OCI-LY3 (cell line): ENCODE measurements at regions not wholly inside any gene's neighbourhood (a gene's known extent, or its start where the extent isn't known, plus 50 kb on each side); places are given as distances from the start of the nearest gene placed in this dataset.

Experiments
- H2AFZ ChIP-seq: fragments of 200-600, 300-600 bp; shearing (Covaris generic); 2 replicates; pipeline ENCODE4 v1.6.0; 2014; ENCODE audit warnings: antibody characterized with exemption, low read depth, low read length
- H3K27ac ChIP-seq: fragments of 200-600, 300-600 bp; sonication (generic); 2 replicates; pipeline ENCODE4 v1.5.1; 2014; ENCODE audit warnings: mild to moderate bottlenecking, low read length, moderate library complexity, mixed read lengths
- H3K27me3 ChIP-seq: fragments of 200-600, 300-600 bp; sonication (generic); 2 replicates; pipeline ENCODE4 v1.6.1; 2014; ENCODE audit warnings: low read depth, low read length, mixed read lengths
- H3K36me3 ChIP-seq: fragments of 200-600, 300-600 bp; sonication (generic); replicated peaks from 2 replicates; pipeline ENCODE3; 2014; ENCODE audit warnings: low read depth, low read length, mixed read lengths
- H3K4me1 ChIP-seq: fragments of 300-600, 200-600 bp; sonication (generic); 2 replicates; pipeline ENCODE4 v1.6.1; 2014; ENCODE audit warnings: low read length, mixed read lengths
- H3K4me2 ChIP-seq: fragments of 200-600, 300-600 bp; sonication (generic); 2 replicates; pipeline ENCODE4 v1.6.1; 2014; ENCODE audit warnings: low read length, mixed read lengths
- H3K4me3 ChIP-seq: fragments of 300-600, 200-600 bp; sonication (generic); 2 replicates; pipeline ENCODE4 v1.5.1; 2014; ENCODE audit warnings: antibody characterized with exemption, mild to moderate bottlenecking, low read length, moderate library complexity
- H3K79me2 ChIP-seq: fragments of 300-600, 200-600 bp; shearing (Covaris generic); 2 replicates; pipeline ENCODE4 v1.6.1; 2014; ENCODE audit warnings: mild to moderate bottlenecking, low read length, mixed read lengths
- H3K9ac ChIP-seq: fragments of 300-600, 200-600 bp; shearing (Covaris generic); 2 replicates; pipeline ENCODE4 v1.6.0; 2014; ENCODE audit warnings: mild to moderate bottlenecking, low read length, moderate library complexity
- H3K9me3 ChIP-seq: fragments of 200-600, 300-600 bp; shearing (Covaris generic); 2 replicates; pipeline ENCODE4 v1.6.1; 2014; ENCODE audit warnings: low read length, mixed read lengths; ENCODE audit not compliant: insufficient read depth
- H4K20me1 ChIP-seq: fragments of 200-600, 300-600 bp; sonication (generic); 2 replicates; pipeline ENCODE4 v1.6.1; 2016; ENCODE audit warnings: low read length, mixed read lengths; ENCODE audit not compliant: insufficient read depth
- CTCF ChIP-seq: fragments of 200-600, 300-600 bp; sonication (generic); IDR thresholded peaks from 2 replicates; pipeline ENCODE4 v1.5.1; 2014; ENCODE audit warnings: antibody characterized with exemption, low read length, low read depth
- EZH2phosphoT487 ChIP-seq: fragments of 200-600 bp; shearing (Covaris generic); IDR thresholded peaks from 2 replicates; pipeline ENCODE4 v1.6.1; 2018; ENCODE audit warnings: antibody characterized with exemption, mixed run types, low read depth

GRCh38 chr1:37176269-37176668, 142.0 kb upstream of the GRIK3 start:
- Histone ChIP-seq H2AFZ (no peak overlapping the region), H3K4me2 (no peak overlapping the region), H3K9me3 (no peaks in the 10 kb centered on the region), H3K9ac (no peak overlapping the region), H3K79me2 (no peaks in the 10 kb centered on the region), H4K20me1 (no peaks in the 10 kb centered on the region), H3K36me3 (no peaks in the 10 kb centered on the region), H3K4me3 (no peak overlapping the region), H3K27me3 (peaks cover 3% of the 10 kb centered on the region; the same call in 1 of the 2 replicates), H3K27ac (no peak overlapping the region), H3K4me1 (no peaks in the 10 kb centered on the region)
- TF ChIP-seq EZH2phosphoT487 (no peak), CTCF (no peak)

GRCh38 chr1:37177230-37177864, 143.0 kb upstream of the GRIK3 start:
- no peak overlapping the region for H3K27ac ChIP-seq
- peaks cover under 1% of the 10 kb centered on the region; the same call in 1 of the 2 replicates for H3K27me3 ChIP-seq
- no peaks in the 10 kb centered on the region for H3K79me2 ChIP-seq

DNA sequence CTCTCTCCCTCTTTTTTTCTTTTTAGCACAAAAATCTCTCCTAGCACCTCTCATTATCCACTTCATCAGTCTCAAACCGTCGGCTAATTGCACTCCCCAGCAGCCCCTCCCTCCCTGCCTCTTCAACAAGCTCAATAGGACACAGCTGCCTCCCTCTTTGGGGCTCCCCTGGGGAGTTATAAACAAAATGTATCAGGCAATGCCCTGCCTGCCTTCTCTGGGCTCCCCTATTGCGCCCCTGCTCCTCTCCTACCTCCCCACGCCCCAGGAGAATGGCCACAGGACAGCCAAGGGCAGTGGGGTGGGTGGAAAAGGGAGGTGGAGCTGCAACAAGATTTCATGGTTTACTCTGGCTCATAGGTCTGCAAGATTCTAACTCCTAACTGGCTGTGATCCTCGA, 147.1 kb upstream of the GRIK3 start:
- H3K79me2 ChIP-seq = no peaks in the 10 kb centered on the region
- H3K4me2 ChIP-seq = no peak overlapping the region
- no peak overlapping the region for H2AFZ ChIP-seq

More at GRCh38 chr1:37177230-37177864, 143.0 kb upstream of the GRIK3 start:
- H2AFZ ChIP-seq = no peak overlapping the region
- TF ChIP-seq EZH2phosphoT487 (no peak), CTCF (peak; percentile 53)
- H3K4me2 ChIP-seq = no peak overlapping the region
- H3K36me3 ChIP-seq = no peaks in the 10 kb centered on the region
- H3K4me3 ChIP-seq = no peak overlapping the region
- no peaks in the 10 kb centered on the region for H3K4me1 ChIP-seq
- H3K9me3 ChIP-seq = no peaks in the 10 kb centered on the region
- H3K9ac ChIP-seq = no peak overlapping the region
- no peaks in the 10 kb centered on the region for H4K20me1 ChIP-seq

GRCh38 chr1:37184789-37185188, 150.5 kb upstream of the GRIK3 start:
- Histone ChIP-seq H3K27me3 (peaks cover 7% of the 10 kb centered on the region), H3K4me2 (no peak overlapping the region), H3K9me3 (no peaks in the 10 kb centered on the region), H4K20me1 (no peaks in the 10 kb centered on the region), H2AFZ (no peak overlapping the region), H3K79me2 (no peaks in the 10 kb centered on the region), H3K4me3 (no peak overlapping the region), H3K9ac (no peak overlapping the region), H3K36me3 (no peaks in the 10 kb centered on the region), H3K4me1 (no peaks in the 10 kb centered on the region), H3K27ac (no peak overlapping the region)
- TF ChIP-seq EZH2phosphoT487 (no peak), CTCF (no peak)

More for the DNA sequence above, 147.1 kb upstream of the GRIK3 start:
- H3K4me3 ChIP-seq = no peak overlapping the region
- TF ChIP-seq CTCF (no peak), EZH2phosphoT487 (no peak)
- no peak overlapping the region for H3K9ac ChIP-seq
- no peaks in the 10 kb centered on the region for H3K36me3 ChIP-seq
- no peaks in the 10 kb centered on the region for H3K4me1 ChIP-seq
- peaks cover 7% of the 10 kb centered on the region for H3K27me3 ChIP-seq
- H3K27ac ChIP-seq = no peak overlapping the region
- no peaks in the 10 kb centered on the region for H4K20me1 ChIP-seq
- no peaks in the 10 kb centered on the region for H3K9me3 ChIP-seq
